GM21717 (cell line): ENCODE measurements at regions not wholly inside any gene's neighbourhood (a gene's known extent, or its start where the extent isn't known, plus 50 kb on each side); places are given as distances from the start of the nearest gene placed in this dataset.
"Not testable (repeated sequence)": the region's sequence is repeated elsewhere in the genome, so short reads cannot be mapped to it uniquely, and the experiment has no call there.

Experiments
- ATAC-seq: cut with Tn5 transposase; IDR thresholded peaks from one replicate; pipeline ENCODE4 v1.9.1; 2021; ENCODE audit warnings: mild to moderate bottlenecking, moderate library complexity; ENCODE audit not compliant: unreplicated experiment

GRCh38 chr12:72148709-72149108 lies 123.5 kb upstream of the TRHDE start:
- ATAC-seq, result no peak

- ATAC-seq, result no peak
Measured at GRCh38 chr12:72162875-72163274, 109.3 kb upstream of the TRHDE start.

- ATAC-seq, result no peak
Measured at GRCh38 chr12:72168851-72169250, 103.3 kb upstream of the TRHDE start.

GRCh38 chr12:72173974-72174373 lies 98.2 kb upstream of the TRHDE start:
- ATAC-seq, result no peak

GRCh38 chr12:72178244-72178643 lies 93.9 kb upstream of the TRHDE start:
- ATAC-seq, result no peak

DNA sequence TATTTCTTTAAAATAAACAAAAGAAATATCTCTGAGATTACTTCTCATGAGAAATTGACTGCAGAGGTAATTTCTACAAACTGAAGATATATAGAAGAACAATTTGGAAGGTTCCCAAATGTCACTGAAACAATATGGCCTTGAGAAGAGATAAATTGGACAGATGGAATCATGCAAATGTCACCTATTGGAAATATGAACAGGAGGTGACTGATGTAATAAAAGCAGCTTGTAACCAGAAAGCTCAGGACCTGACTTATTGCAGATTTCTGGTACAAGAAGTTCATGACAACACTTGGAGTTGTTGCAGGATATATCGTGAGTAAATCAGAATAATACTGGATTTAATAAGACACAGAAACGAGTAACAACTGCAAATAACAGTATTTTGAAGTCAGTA lies 93.3 kb upstream of the TRHDE start:
- ATAC-seq, result no peak

DNA sequence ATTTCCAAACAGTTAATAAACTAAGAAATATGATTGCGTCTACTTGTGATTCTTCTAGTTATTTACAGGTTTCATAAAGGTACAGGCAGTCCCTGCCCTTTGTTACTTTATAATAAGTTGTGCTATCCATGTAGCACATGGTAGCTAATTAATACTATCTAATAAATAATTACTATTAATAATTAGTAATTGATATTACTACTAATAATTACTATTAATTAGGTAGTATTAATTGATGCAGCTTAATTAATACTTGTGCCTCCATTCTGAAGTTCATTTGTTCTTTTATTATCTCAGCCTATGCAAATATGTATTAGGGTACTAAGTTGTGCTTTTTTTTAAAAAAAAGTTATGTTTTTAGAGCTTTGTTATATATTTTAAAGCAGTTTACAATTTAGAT lies 92.3 kb upstream of the TRHDE start:
- ATAC-seq, result no peak

DNA sequence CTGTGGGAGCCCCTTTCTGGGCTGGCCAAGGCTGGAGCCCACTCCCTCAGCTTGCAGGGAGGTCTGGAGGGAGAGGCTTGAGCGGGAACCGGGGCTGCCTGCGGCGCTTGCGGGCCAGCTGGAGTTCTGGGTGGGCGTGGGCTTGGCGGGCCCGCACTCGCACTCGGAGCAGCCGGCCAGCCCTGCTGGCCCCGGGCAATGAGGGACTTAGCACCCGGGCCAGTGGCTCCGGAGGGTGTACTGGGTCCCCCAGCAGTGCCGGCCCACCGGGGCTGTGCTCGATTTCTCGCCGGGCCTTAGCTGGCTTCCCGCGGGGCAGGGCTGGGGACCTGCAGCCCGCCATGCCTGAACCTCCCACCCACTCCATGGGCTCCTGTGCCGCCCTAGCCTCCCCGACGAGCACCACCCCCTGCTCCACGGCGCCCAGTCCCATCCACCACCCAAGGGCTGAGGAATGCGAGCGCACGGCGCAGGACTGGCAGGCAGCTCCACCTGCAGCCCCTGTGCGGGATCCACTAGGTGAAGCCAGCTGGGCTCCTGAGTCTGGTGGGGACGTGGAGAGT lies 87.1 kb upstream of the TRHDE start:
- not testable (repeated sequence) for ATAC-seq

GRCh38 chr12:72189266-72189665 lies 82.9 kb upstream of the TRHDE start:
- no peak for ATAC-seq

DNA sequence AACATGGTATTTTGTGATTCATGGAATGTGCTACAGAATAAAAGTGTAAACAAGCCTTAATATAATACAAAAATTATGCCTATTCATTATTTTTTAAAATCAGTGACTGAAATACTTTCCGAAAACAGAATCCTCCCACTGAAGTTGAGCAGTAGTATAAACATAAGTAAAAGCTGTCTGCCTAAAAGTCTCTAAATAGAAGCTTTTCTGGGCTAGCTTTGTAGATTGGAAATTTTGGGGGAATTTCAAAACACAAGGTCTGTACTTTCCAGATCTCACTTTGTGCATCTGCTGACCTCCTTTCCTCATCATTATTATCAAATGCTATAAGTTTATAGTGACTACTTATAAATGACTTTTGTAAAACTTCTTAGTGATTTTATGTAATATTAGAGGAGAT lies 80.4 kb upstream of the TRHDE start:
- no peak for ATAC-seq

DNA sequence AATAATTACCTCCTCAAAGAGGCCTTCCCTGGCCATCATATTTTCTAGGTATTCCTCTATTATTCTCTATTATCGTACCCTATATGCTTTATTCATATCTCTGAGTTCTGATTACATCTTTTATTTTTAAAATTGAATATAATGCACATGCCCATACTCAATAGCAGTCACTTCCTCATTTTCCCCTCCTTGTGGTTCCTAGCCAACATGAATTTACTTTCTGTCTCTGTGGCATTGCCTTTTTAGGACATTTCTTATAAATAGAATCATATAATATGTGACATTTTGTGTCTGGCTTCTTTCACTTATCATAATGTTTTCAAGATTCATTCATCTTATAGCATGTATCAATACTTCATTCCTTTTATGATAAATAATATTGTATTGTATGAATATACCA lies 74.4 kb upstream of the TRHDE start:
- no peak for ATAC-seq

DNA sequence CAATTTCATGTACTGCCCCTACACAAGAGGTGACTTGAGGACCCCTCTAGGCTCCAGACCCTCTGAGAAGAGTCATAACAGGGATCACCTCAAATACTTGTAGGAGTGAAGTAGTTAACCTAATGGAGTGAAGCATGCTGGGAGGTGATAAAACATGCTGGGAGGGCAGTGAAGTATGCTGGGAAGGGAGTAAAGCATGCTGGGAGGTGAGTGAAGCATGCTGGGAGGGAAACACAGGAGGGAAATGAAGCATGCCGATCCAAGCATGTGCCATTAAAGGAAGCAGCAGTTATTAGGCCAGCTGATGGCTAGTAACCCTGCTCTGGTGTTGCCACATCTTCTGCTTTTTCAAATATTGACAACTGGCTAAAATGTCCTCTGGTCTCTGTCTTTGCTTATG lies 70.7 kb upstream of the TRHDE start:
- no peak for ATAC-seq

- peak; percentile 57 for ATAC-seq
Measured at GRCh38 chr12:72203764-72204335, 68.3 kb upstream of the TRHDE start.

DNA sequence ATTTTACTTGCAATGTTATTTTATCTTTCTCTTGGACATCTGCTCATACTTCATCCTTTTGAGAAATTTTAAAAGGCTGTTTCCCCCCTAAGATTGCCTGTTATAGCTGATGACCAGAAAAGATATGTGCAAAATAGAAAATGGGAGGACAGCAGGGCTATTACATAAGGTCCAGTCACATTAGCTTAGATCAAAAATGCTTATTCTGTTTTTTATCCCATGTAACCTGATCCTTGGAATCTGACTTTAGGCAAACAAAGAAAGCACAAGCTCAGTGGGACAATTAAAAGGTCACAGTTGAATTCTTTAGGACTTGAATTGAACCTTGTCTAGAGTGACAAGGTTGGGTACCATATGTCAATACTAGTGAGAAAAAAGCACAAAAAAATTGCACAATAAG lies 65.1 kb upstream of the TRHDE start:
- ATAC-seq, result no peak

GRCh38 chr12:72207486-72208409 lies 64.4 kb upstream of the TRHDE start:
- no peak for ATAC-seq

GRCh38 chr12:72209086-72209485 lies 63.1 kb upstream of the TRHDE start:
- ATAC-seq, result no peak

- no peak for ATAC-seq
Measured at GRCh38 chr12:72214163-72214562, 58.0 kb upstream of the TRHDE start.

- ATAC-seq, result not testable (repeated sequence)
Measured at GRCh38 chr12:72215287-72215686, 56.9 kb upstream of the TRHDE start.

- no peak for ATAC-seq
Measured at GRCh38 chr12:72219937-72220336, 52.2 kb upstream of the TRHDE start.
